NCI-H146 (cell line): ENCODE measurements at regions not wholly inside any gene's neighbourhood (a gene's known extent, or its start where the extent isn't known, plus 50 kb on each side); places are given as distances from the start of the nearest gene placed in this dataset.

Experiments used
- DNase-seq: peaks from one replicate; lab custom pipeline; 2025; lab: John Stamatoyannopoulos, UW

DNA sequence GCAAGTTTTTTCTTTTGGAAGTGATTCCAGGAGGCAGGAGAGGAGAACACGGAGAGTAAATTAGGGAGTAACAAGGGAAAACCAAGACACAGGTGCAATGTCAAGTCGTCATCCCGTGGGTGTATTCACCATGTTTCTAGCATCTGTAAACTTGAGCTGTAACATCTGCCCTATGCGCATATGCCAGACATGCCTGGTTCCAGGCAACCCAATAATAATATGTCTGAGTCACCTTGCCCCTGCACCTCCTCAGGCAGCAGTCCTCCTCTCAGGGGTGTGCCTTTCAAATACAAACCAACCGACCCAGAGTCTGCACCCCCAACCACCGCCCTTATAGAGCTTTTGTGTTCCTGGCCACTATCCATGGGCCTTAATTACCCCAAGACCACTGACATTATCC, 107.0 kb upstream of the PDE1C start:
- DNase-seq: no peak

DNA sequence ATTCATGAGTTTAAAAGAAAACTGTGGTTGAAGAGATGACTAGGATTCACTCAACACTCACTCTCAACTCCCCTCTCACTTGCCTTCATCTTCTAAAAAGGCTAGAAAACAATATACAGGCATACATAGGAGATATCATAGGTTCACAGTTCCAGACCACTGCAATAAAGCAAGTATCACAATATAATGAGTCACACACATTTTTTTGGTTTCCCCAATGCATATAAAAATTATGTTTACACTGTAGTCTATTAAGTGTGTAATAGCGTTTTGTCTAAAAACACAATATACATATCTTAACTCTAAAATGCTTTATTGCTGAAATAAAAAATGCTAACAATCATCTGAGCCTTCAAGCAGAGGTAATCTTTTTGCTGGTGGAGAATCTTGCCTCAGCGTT, 104.9 kb upstream of the PDE1C start:
- DNase-seq: no peak

DNA sequence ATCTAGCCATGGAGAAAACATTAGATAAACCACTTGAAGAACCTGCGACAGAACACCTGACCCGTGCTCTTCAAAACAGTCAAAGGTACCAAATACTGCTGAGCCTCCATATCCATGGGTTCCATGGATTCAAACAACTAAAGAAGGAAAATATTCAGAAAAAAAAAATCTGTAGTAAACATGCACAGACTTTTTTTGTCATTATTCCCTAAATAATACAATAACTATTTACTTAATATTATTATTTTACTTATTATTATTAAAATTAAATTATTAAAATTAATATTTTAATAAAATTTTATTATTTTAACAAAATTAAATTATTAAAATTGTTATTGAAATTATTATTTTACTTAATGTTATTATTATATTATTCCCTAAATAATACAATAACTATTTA, 101.0 kb upstream of the PDE1C start:
- DNase-seq: no peak

DNA sequence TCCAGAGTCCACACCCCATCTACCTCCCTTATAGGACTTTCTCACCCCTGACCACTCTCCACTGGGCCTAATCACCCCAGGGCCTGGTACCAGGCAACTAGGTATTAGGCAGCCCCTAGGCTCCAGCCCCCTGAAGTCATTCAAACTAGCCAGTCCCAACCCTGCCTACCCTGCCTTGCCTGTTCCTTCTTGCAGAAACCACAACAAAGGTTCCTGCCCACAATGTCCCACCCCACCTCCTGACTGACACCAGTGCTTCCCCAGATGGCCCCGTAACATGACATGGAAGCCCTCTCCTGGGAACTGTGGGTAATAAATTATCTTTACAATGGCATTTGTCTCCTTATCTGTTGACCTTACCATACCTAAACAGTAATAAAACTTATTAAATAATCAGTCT, 100.6 kb upstream of the PDE1C start:
- DNase-seq: no peak

DNA sequence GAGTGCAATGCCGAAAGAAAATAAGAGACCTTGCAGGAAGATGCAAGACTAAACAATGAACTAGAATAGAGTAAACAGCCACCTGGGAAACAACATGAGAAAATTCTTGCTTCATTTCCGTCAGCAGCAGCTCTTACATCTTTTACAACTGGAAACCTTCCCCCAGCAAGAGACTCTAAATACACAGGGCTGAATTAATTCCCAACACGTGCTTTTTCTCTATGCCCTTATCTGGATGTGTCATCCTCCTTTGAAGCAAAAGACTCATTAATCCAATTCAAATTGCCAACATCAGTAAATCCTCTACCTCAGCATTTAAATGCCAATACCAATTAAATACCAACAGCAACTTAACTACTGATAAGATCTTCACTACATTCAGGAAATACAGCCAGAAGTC, 99.0 kb upstream of the PDE1C start:
- DNase-seq: no peak

DNA sequence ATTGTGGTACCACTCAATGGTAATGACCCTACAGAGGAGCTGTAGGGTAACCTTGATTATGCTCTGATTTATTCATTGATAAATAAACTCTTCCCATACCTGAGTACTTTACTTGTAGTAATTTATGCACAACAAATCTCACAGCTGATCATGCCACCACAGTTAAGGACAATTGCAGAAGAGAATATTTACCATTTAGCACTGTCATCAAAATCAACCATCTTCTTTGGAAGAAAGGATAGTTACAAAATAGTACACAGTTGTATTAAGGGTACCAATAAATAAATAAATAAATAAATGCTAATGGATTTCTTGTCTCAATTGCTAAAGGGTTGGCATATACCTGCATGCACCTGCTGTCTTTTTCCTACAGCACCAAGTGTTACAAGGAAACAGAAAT, 97.6 kb upstream of the PDE1C start:
- DNase-seq: no peak

DNA sequence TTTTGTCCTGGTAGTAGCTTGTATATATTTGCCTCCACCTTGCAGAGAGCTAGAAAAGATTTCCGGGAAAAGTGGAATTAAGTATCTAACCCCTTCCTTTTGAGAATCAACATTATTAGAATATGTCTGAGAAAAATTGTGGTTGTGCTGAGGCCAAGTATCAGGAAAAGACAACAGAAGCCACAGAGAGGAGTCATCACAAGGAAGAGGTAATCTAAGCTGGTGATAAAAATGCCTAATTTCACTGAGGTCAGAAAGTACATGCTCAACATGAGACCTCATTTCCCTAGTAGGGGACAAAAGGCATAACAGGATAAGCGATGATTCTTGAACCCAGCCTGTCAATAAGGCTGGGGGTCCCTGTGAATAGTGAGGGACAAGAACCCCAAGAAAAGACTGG, 97.0 kb upstream of the PDE1C start:
- no peak for DNase-seq

DNA sequence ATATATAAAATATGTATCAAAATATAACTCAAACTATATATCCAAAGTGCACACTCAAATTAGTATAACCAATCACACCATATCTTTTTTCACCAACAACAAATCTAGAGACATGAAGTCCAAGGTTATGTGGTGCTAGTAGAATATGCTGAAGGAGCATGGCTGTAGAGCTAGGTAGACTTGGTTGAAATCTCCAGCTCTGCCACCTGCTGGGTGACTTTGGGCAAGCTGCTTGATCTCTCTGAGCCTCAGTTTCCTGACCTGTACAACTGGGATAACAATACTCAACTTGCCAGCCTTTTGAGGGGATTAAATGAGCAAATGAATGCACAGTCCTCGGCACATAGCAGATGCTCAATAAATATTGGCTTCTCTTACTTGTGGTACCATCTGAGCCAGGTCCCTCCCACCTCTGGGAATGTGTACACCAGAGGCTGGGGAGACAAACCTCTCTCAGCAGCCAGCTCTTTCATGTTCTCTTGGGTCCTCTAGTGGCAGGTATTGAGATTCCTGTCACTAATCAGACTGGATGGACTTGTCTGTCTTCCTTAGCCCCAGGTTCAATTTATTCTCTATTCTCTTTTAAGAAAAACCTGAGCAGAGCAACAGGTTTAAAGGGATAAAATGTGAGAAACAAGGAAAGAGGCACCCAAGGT, 94.3 kb upstream of the PDE1C start:
- DNase-seq: no peak

DNA sequence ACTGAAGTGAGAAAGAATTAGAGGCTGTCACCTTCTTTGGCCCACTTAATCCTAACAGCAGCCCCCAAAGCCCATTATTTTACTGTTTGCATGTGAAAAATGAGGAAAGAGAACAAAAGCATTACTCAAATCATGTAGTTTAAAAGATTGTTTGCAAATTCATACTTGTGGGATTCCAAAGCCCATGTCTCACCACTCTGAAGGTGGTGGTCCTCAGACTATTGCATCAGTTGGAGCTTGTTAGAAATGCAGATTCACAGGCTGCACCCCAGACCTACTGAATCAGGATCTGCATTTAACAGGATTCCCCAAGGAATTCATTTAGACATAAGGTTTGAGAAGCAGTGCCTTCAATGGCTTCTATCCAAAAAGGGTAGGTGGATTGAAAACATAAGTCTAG, 93.7 kb upstream of the PDE1C start:
- DNase-seq: no peak

DNA sequence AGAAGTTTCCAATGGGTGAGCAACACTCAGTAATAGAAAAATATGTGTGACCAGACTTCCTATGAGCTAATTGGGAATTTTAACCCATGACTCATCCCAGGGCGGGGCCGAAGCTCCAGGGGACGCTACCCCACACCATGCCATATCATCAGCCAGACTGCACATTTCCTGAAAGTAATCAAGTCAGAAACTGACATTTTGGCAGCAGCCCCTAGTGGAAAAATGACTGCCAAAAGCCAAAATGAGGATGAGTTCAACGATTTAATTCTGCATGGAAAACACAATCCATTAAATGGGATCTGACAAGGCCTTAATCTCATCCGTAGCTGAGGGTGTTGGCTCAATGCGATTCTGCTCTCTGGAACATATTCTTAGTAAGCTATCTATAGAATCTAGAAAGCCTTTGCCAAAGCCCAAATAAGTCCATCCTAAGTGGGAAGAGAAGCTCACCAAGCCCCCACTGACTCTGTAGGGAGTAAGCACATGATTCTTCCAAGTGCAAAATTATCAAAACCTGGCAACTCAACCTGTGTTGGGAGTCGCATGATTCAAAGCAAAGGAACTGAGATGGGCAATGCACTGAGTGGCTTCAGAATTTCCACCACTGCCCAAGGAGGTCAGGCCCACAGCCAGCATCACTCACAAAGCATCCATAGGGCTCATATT, 93.1 kb upstream of the PDE1C start:
- DNase-seq: no peak

DNA sequence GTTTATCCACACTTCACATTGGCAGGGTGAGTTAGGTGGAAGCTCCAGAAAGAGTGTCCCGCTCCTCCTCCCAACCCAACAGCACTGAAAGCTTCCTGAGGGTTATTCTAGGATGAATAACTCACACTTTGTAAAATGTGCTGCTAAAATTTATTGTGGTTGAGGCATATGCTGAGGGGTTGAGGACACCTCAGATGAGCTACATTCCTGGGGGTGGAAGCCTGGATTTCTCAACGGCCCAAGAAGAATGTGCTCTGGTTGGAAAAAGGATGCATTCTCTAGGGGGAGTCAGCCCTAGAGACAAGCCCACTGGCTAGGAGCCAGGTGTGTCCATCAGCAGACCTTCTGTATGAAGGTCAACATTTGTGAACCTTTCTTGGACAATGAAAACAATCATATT, 91.5 kb upstream of the PDE1C start:
- no peak for DNase-seq

DNA sequence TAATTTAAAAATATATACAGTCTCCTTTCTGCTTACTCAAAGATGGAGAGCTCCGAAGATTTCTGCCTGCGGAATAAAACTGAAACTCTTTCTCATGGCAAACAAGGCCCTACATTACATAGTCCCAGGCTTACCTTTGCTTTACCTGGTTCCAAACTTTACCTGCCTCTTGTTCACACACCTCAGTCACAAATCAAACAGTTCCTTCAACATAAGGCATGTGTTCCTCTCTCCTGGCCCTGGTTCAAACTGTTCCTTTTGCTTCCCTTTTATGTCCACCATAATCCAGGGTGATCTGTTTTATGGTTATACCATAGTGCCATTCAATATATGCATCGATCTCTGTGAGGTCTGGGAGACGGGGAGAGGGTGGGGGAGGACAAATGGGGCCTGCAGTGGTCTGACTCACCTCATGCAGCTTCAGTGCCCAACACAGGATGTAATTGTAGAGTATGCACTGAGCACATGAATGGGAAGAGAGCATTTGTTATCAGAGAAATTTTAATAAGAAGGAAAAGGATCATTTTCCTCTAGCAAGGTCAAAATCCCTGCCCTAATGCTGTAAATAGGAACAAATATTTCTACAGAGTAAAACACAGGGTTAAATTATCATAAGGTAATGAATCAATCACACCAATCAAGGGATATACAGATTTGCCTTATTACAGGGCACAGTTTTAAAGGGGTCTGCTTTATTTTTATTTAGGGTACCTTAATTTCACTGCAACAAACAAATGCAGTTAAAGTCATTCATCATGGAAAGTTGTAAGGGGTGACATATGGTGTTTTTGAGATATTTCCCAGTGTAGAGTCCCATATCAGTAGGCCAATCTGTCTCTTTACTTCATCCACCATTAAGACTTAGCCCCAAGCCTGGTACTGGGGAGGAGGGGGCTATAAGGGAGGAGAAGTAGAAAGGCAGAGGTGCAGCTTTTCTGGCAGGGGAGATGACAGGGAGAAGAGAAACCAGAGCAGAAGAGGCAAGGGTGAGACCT, 88.8 kb upstream of the PDE1C start:
- DNase-seq: no peak

DNA sequence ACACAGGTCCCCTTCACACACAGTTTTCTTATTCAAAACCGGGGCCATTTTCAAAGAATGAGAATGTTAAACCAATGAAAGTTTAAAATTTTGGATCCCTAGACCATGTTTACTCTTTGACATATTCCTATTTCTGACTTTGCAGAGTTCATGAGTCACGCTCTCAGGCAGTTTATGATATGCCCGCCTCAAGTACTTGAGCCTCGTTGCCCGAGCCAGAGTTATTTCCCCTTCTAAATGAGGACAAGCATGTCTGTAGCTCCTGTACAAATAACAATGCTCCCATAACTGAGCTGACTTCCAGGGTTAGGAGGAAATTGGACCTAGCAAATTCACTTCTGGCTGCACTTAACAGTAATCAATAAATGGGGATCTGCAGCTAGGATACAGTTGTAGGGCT, 87.9 kb upstream of the PDE1C start:
- DNase-seq: no peak

DNA sequence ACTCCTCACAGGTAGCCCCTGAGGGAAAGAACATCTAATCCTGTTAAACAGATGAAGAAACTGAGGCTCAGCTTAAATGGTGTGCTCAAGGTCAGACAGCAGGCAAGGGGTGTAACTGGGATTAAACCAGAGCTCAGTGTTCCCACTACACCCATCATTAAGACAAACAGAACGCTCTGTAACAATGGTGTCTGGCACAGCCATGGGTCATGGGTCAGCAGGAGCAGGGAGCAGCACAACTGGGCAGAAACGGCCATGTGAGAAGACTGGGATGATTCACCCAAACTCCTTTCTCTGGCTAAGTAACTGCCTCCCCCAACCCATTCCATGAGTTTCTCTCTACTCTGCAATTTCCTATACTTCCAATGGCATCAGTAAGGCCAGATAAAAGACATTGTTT, 85.5 kb upstream of the PDE1C start:
- DNase-seq: no peak

DNA sequence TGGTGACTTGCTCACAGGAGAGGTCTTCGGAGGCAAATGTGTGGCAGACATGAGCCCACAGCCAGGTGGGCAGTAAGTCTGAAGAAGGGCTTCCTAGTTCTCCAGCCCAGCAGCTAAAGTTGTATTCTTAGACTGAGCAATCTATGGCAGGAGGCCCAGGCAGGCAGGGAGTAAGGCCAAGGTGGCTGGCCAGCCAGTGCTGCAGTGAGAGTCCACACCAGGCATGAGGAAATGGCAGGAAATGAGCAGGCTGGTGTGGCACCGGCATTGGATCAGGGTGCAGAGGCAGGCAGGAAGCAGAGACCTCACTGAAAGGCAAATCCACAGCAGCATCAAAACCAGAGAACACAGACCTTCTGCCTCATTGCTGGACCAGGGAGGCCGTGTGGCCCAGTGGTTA, 84.6 kb upstream of the PDE1C start:
- DNase-seq: no peak

DNA sequence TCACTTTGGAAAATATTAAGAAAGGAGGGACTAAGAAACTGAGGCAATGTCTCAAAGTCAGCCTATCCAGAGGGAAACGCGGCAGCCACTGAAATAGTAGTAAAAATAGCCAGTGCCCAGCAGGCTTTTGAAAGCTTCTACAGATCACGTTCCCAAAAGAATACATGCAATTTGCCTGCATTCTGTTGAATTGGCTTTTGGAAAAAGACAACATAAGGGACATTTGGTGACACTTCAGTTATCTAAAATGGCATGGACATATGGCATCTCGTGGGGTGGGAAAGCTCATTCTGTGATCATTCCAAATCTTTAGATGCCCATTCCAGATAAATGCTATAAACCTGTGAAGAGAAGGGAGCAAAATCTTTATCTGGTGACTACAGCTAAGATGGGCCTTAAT, 82.8 kb upstream of the PDE1C start:
- no peak for DNase-seq

DNA sequence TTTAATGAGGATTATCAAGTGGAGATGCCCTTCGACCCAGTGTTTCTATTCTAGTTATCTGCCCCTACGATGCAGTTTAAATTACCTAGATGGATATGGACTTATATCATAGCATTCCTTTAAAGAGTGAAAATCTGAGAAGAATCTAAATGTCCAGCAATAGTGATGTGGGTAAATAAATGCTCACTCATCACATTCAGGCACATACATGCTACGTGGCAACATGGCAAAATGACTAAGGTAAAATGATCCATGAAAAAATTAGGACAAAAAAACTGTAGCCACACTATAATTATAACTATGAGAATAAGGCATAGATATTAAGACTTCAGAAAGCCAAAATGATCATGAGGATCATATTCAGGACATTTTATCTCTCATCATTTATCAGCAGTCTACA, 82.4 kb upstream of the PDE1C start:
- DNase-seq: no peak

DNA sequence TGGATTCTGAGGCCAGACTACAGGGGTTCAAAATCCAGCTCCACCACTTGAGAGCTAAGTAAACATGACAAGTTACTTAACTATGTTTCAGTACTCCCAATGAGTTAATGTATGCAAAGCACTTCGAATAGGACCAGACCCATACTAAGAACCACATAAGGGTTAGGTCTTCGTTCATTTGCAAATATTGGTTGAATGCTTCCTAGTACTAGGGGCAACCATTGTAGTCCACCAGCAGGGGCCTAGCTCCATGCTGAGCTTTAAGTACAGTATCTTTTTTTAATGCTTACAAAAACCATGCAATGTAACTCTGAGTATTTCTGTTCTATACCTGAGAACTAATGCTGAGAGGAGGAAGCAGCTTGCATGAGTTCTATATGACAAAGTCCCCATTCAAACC, 80.4 kb upstream of the PDE1C start:
- DNase-seq: no peak

DNA sequence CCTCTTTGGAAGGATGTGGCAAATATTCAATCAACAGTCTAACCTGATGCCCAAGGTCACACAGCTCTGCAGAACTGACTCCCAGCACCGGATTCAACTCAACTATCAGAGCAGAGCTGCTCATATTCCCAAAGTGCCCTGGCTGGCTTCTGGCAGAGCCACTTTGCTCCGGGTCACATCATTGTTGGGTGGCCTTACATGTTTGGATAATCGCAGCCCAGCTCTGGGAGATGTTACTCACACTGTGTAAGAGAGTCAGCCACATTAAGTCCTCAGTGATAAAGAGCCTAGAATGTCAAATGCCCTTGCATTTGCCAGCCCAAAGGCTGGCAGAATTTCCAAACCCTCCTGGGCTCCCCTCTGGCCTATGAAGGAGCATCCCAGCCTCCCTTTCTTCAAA, 79.8 kb upstream of the PDE1C start:
- no peak for DNase-seq

DNA sequence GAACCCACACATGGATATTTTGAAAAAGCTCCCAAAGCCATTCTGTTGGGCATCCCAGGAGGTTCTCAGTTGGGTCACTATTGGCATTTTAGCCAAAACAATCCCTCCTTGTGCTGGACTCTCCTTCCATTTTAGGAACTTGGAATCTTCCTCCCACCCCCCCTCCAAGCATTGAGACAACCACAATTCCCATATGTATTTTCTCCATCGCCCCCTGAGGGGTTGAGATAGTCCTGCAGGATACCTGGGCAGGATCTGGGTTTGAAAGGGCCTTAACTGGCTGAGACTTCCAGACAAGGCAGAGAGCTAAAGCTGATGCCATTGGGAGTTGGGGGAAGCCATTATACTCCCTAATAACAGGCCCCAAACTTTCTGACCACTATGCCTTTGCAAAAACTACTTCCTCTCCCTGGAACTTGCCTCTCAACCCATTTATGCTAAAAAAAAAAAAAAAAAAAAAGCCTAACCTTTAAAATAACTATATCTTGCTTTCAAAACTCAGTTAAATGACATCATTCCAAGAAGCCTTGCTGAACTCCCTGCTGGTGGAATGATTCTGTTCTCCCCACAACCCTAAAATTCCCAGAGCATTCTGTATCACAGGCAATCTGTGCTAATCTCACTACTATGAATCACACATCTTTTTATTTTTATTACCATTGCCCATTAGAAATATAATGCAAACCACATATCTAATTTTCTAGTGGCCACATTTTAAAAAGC, 77.5 kb upstream of the PDE1C start:
- no peak for DNase-seq

DNA sequence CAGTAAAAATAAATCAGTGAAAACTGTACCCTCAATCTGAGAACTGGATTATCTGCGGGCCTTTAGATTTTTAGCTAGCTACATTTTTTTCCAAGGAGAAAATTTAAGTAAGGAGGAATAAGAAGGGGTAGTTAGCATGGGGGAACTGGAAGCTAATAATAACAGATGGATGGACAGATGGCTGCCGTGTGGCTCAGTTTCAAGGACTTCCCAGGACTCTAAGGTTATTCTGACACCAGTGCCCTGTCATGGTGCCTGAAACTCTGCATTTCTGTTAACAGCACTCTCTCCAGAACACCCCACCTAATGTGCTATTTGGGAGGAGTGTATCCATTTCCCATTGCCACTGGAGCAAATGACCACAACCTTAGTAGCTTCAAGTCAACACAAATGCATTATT, 75.7 kb upstream of the PDE1C start:
- no peak for DNase-seq

DNA sequence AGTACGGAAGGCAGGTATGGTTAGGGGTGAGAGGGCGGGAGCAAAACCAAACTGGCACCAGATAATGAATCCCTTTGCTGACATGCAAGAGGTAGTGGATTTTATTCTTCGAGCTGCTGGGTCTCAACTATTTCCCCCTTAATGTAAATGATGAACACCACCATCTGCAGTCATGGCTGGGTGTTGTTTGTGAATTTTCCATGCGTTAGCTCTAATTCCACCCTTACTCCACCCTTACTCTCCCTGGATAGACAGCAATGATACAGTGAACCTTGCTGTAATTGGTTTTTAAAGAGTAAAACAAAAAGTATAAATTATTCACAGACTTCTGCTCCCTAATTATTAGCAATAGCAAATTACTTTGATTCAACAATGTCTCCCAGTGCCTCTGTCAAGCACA, 74.5 kb upstream of the PDE1C start:
- no peak for DNase-seq
